GM12878 (cell line): ENCODE measurements at regions not wholly inside any gene's neighbourhood (a gene's known extent, or its start where the extent isn't known, plus 50 kb on each side); places are given as distances from the start of the nearest gene placed in this dataset.

ENCODE experiments used
- CTCF ChIP-seq, 3 experiments: IDR thresholded peaks in 2 of 3; conservative IDR thresholded peaks in 1 of 3; 2 replicates each; pipeline ENCODE4 v1.5.1; 2011; ENCODE audit warnings: low read depth in 3 of 3, low read length in 3 of 3, mild to moderate bottlenecking in 3 of 3, control low read depth in 2 of 3, moderate library complexity in 2 of 3, inconsistent platforms in 1 of 3, mixed read lengths in 1 of 3; ENCODE audit not compliant: control insufficient read depth in 2 of 3, insufficient read depth in 1 of 3; ENCODE audit errors: extremely low read depth in 1 of 3
- NFYB ChIP-seq: IDR thresholded peaks from 2 replicates; pipeline ENCODE4 v1.6.1; 2011; ENCODE audit warnings: low read depth, mild to moderate bottlenecking, low read length, improper control_type of control experiment, moderate library complexity; ENCODE audit not compliant: insufficient read depth
- POLR2A ChIP-seq: IDR thresholded peaks from 2 replicates; pipeline ENCODE4 v1.6.1; 2011; ENCODE audit warnings: low read depth, mild to moderate bottlenecking, low read length
- SMAD5 ChIP-seq: IDR thresholded peaks from 2 replicates; pipeline ENCODE4 v1.6.1; 2016; ENCODE audit warnings: antibody characterized with exemption, low read depth

DNA sequence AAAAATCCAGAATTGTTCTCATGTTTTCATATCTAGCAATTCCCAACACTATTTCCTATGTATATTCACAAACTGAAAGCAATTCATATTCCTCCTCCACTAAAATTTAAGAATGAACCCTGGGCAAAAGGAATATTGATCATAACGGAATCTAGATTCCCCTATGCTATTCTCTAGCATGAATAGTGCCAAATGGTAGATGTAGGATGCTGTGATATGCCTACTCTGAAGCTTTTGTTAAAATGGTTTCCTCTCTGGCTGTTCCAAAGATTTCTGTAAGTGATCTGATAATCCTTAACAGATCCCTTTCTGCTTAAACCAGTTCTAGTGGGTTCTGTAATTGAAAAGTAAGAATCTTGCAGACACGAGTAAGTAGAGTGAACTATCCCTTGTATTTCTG lies 298.0 kb upstream of the TANK start:
- TF ChIP-seq NFYB (no peak), CTCF (IDR thresholded peaks at IDR 0.05 in 2 of 3, conservative IDR thresholded peaks at IDR 0.05 in 1 of 3; ENCODE audit: control insufficient read depth in 2 of 3, extremely low read depth in 1 of 3, insufficient read depth in 1 of 3, low read depth in 3 of 3, low read length in 3 of 3) (no peak), POLR2A (no peak), SMAD5 (no peak)
